Left forelimb (tissue), 1 donor: ENCODE measurements at regions not wholly inside any gene's neighbourhood (a gene's known extent, or its start where the extent isn't known, plus 50 kb on each side); places are given as distances from the start of the nearest gene placed in this dataset.
"Not testable (repeated sequence)": the region's sequence is repeated elsewhere in the genome, so short reads cannot be mapped to it uniquely, and the experiment has no call there.

ENCODE experiments used
- DNase-seq: peaks from one replicate; pipeline ENCODE4 v3.0.0-alpha.2; 2018; ENCODE audit warnings: low spot score

GRCh38 chr1:187517546-187517945 is 688.8 kb downstream of the PLA2G4A start:
- DNase-seq: no peak

GRCh38 chr1:187527346-187527745 is 698.6 kb downstream of the PLA2G4A start:
- no peak for DNase-seq

- no peak for DNase-seq
Measured at GRCh38 chr1:187537936-187538335, 709.2 kb downstream of the PLA2G4A start.

GRCh38 chr1:187549540-187549939 is 720.8 kb downstream of the PLA2G4A start:
- no peak for DNase-seq

GRCh38 chr1:187551061-187551460 is 722.3 kb downstream of the PLA2G4A start:
- DNase-seq: no peak

GRCh38 chr1:187563191-187563590 is 734.4 kb downstream of the PLA2G4A start:
- DNase-seq: no peak

- no peak for DNase-seq
Measured at GRCh38 chr1:187566354-187566753, 737.6 kb downstream of the PLA2G4A start.

- no peak for DNase-seq
Measured at GRCh38 chr1:187568067-187568466, 739.3 kb downstream of the PLA2G4A start.

GRCh38 chr1:187570166-187570565 is 741.4 kb downstream of the PLA2G4A start:
- no peak for DNase-seq

GRCh38 chr1:187577610-187578009 is 748.9 kb downstream of the PLA2G4A start:
- no peak for DNase-seq

- no peak for DNase-seq
Measured at GRCh38 chr1:187588917-187589316, 760.2 kb downstream of the PLA2G4A start.

GRCh38 chr1:187605736-187606135 is 777.0 kb downstream of the PLA2G4A start:
- no peak for DNase-seq

- DNase-seq: not testable (repeated sequence)
Measured at GRCh38 chr1:187615853-187616735, 787.3 kb downstream of the PLA2G4A start.

- not testable (repeated sequence) for DNase-seq
Measured at GRCh38 chr1:187616830-187617229, 788.1 kb downstream of the PLA2G4A start.

- no peak for DNase-seq
Measured at GRCh38 chr1:187617776-187618175, 789.0 kb downstream of the PLA2G4A start.

- DNase-seq: no peak
Measured at GRCh38 chr1:187619175-187619574, 790.4 kb downstream of the PLA2G4A start.

GRCh38 chr1:187621951-187622350 is 793.2 kb downstream of the PLA2G4A start:
- DNase-seq: no peak

GRCh38 chr1:187622545-187622944 is 793.8 kb downstream of the PLA2G4A start:
- DNase-seq: no peak

- no peak for DNase-seq
Measured at GRCh38 chr1:187624812-187625545, 796.2 kb downstream of the PLA2G4A start.

GRCh38 chr1:187626056-187626455 is 797.3 kb downstream of the PLA2G4A start:
- no peak for DNase-seq

GRCh38 chr1:187627516-187627915 is 798.8 kb downstream of the PLA2G4A start:
- DNase-seq: no peak

- DNase-seq: no peak
Measured at GRCh38 chr1:187629075-187629474, 800.3 kb downstream of the PLA2G4A start.
